Cardiac septum (tissue), 1 donor: ENCODE measurements at regions not wholly inside any gene's neighbourhood (a gene's known extent, or its start where the extent isn't known, plus 50 kb on each side); places are given as distances from the start of the nearest gene placed in this dataset.

ENCODE experiments used
- DNase-seq: peaks from one replicate; pipeline ENCODE4 v3.0.0-alpha.2; 2020; ENCODE audit warnings: low spot score
- intact Hi-C: fragments of 100-400 bp; cut with DNase I; formaldehyde crosslinking; loops from one replicate; pipeline ENCODE4 v1.14.0; 2022
- donor health status: DM: no; HTN: no; CAD: no.

DNA sequence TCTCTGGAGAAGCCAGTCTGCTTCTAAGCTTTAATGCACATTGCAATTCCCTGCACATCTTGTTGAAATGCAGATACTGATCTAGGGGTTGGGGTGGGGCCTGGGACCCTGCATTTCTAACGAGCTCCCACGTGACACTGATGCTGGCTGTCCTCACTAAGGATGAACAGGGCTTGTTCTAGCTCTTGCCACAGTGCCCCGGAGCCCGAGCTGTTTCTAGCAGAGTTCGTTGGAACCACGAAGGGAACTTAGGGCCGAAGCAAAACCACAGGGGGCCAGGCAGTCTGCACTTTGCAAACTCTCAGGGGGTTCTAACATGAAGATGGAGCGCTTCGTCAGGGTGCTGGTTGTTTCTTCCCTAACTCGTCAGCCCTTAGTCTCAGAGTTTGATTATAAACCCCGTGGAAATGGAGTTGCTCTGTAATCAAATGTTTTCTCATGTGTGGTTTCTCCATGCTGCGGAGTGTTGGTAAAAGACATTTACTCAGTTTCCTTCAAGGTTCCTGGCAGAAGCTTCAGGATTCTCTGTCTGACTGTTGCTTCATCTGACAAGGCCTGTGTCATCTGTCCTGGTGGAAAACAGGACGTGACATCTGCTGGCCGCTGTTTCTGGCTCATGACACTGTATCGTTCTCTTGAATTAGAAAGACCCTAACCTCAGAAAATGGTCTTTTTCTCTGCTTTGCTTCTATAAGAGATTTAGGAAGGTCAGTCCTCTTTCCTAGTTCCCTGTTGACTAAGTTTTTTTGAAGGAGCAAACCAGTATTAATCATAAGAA, 221.5 kb downstream of the TEX29 start:
- peak; percentile 35 for DNase-seq
- intact Hi-C loops: no loop called here

DNA sequence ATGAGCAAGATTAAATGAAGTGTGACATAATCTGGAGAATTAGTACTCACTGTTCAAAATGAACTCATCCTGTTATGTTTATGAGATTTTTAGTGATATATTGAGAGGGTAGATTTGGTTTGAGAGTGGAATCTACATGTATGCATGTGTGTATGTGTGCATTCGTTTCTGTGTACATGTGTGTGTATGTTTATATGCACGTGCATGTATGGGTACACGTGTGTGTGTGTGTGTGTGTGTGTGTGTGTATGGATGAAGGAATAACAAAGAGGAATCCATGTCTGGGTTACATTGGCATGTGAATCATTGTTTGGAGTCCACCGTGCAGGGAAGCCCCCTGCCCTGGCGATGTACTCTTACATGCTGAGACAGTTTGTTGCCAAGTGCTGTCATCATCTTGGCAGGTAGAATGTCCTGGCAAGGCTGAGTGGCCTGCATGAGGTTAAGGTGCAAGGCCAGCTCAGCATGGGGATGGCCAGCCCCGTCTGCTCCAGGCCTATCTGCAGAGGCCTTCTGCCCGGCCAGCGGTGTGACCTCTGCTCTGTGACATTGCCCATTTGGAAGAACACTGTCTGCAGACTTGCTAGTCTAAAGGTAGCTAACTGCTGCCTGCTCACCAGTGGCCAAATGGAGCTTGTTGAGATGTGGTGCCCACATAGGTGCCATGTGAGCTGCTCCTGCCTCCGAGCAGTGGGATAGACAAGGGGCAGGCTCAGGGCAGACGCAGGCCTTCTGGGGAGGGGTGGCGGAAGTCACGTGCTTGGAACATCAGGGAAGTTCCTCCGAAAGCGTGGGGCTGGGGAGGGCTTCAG, 222.3 kb downstream of the TEX29 start:
- DNase-seq: peak; percentile 33
- intact Hi-C loops: no loop called here

DNA sequence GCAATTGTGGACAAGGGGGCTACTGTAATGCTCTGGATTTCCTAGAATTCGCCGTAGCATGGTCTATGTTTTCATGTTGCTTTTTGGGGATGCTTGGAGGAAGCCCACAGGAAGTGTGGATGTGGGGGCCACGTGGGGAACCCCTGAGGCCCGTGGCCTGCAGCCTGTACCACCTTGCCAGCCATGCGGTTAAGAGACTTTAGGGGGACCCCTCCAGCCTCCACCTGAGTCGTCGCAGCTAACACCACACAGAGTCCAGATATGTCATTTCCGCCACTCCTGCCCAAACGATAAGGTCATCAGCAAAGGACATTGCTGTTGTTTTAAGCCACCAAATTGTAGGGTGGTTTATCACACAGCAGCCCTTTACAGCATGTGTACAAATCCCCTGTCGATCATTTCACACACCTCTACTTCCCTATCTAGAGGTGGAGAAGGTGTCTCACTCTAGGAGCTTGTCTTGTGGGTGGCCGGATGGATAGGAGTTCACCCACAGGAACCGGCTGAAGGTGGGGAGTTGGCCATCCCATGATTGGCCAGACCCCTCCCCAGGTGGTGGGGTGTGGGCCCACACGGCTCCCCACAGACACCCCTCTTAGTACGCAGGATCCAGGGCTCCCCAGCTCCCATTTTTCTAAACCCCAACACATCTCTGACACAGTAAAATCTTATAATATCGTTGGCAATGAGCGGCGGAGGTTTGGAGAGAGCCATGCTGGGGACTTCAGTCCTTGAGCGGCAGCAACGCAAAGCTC, 226.7 kb downstream of the TEX29 start:
- DNase-seq: peak; percentile 56
- intact Hi-C loops: no loop called here

DNA sequence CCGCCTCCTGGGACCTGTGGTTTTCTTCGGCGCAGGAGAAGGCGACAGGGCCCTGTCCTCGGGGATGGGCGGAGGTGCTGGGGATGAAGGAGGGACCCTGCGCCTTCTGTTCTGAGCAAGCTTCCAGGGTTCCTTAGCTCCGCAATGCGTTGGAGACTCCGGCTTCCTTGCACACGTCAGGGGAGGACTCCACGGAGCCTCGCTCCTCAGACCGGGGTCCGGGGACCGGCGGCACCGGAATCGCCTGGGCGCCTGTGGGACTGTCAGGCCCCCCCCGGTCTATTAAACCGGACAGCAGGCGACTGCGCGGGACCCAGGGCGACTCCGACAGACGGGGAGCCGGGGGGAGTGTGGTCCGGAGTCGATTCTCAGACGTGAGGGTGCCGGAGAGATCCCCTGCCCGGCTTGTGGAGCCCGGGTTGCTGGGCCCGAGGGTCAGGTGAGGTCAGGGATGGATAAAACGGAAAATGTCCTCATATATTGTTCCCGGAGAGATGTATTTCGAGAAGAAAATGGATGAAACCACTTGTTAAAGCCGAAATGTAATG, 227.4 kb downstream of the TEX29 start:
- peak; percentile 58 for DNase-seq

DNA sequence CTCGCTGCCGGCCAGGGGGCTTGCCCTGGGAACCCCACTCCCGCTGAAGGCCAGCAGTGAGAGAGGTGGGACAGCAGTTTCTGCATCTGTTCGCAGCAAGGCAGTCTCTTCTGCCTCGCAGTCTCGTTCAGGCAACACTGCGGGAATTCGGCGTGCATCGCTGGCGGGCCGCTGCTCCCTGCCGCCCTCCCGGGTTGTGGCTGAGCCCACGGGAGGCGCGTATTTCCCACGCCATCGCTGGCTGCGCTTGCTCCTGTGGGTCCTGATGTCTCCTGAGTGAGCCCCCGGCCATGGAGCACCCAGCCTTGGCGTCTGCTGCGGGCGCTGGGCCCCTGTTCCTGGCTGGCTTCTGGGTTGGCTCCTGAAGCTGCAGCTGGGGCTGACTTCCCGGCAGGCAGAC, 227.9 kb downstream of the TEX29 start:
- DNase-seq: peak; percentile 20
- intact Hi-C loops: no loop called here

More for the DNA sequence above, 227.4 kb downstream of the TEX29 start:
- intact Hi-C loops: no loop called here

DNA sequence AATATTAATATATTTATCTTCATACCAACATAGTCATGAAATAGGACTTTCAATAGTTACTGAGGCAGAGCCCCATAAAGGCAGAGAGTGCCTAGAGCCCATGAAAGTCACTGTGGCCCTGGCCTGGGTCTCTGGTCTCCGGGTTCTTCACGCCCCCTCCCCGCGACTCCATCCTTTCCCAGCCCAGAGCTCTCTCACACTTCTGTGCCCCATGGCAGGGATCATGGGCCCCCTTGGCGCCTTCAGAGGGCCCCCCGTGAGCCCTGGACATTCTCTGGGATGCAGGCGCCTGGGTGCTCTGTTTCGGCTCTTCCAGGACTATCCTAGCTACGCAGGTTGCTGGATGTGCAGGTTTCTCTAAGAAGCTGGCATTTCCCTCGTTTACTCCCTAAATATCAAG, 228.4 kb downstream of the TEX29 start:
- no peak for DNase-seq
- intact Hi-C loops: no loop called here

DNA sequence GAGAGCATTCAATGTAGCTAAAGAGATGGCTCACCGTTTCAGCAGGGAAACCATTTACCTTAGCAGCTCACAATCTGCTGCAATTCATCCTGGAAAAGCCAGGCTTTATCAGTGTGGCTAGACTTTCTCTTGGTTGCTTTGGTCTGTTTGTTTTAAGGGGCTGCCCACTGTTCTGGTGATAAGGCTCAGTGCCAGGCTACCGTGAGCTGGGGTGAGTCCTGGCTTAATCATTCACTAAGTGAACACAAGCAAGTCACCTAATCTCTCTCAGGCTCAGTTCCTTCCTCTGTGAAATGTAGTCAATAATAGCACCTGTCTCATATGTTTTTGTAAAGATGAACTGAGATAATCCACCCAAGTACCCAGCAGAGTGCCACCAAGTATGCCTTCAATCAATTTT, 229.0 kb downstream of the TEX29 start:
- DNase-seq: peak; percentile 27
- intact Hi-C loops: no loop called here

DNA sequence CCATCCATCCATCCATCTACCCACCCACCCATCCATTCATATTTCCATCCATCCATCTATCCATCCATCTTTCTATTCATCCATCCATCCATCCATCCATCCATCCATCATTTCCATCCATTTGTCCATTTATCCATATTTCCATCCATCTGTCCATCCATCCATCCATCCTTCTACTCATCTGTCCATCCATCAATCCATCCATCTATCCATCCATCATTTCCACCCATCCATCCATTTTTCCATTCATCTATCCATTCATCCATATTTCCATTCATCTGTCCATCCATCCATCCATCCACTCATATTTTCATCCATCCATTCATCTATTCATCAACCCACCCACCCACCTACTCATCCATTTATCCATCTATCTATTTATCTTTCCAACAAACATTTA, 229.6 kb downstream of the TEX29 start:
- intact Hi-C loops: no loop called here
- no peak for DNase-seq

DNA sequence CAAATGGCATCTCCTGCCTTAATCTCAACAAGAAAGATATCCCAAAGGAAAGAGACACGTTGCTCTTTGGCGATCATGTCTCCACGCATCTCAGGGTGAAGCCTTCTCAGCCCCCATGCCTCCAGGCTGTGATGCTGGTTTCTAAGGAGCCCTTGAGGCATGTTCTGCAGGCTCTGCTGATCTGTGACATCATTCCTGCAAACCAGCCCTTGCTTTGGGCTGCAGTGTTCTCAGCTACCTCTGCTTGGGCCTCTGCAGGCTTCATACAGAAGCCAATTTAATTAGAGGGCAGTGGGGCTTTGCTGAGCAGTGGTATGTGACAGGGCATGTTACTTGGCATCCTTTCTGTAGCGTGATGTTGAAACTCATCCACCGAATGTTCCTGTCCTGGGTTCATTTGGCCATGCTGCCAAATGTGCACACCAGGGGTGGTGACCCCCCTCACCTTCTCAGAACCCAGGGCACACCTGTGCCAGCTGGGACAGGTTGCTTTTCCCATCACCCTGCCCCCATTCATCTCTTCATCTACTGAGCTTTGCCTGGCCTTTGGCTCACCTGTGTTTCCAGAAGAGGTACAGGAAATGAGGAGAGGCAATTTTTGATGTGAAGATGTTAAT, 230.9 kb downstream of the TEX29 start:
- peak; percentile 29 for DNase-seq
- intact Hi-C loops: no loop called here

DNA sequence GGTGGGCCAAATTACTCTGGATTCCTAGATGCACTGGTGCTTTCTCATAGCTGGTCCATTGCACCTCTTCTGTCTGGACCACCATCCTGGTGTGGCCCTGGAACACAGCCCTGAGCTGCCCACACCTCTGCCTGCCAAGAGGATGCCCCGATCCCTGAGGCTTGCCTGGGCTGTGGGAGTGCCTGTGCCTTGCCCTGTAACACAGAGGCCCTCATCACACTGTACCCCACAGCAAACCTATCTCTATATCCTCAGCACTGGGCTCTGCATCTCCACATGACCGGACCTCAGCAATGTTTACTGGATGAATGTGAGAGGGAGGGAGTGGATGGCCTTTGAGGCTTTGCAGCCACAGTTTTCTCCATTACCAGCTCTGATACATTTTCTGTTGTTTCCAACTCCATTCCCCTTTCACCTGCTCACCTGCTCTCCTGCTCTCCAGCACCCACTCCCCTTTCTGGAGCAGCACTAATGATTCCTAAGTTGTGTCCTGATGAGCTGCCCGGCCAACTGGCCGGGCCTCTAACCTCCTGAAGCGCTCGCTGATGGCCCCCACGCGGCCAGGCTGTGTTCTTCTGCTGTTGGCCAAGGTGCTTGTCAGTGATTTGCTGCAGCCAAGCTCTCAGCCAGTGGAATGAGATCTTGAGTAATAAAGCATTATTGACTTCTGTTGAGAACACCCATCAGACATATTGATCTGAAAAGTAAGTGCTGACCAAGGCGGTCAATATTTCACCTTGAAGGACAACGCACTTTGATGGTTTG, 232.6 kb downstream of the TEX29 start:
- intact Hi-C loops: no loop called here
- peak; percentile 60 for DNase-seq

DNA sequence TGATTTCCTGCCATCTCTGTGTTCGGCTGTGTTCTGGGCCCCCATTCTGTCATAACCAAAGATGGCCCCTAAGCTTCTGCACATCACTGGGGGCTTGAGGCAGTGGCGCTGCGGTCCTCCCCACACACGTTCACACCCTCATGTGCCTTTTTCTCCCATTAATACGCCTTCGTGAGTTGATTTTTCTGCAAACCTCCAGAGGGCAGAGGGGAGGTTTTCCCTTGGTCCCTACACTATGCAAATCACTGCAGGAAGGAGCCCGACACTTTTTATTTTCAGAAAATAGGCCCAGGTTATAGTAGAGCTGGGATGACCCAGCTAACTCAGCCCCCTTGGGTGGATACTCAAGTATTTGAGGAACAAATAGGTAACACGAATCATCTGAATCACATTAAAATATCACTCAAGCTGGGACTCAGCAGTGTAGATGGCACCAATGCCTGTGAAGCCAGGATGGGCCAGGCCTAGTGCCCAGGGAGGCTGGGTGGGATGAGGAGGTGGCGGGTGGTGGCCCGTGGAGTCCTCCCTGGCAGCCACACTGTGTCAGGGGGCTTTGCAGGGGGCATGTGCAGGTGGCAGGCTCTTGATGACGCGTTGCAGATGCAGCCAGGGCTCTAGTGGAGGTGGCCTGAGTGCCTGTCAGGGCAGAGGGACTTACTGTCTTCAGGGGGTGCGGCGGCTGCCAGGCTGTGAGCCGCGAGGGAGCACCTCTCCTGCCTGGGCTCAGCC, 234.3 kb downstream of the TEX29 start:
- DNase-seq: peak; percentile 51
- intact Hi-C loops: no loop called here

DNA sequence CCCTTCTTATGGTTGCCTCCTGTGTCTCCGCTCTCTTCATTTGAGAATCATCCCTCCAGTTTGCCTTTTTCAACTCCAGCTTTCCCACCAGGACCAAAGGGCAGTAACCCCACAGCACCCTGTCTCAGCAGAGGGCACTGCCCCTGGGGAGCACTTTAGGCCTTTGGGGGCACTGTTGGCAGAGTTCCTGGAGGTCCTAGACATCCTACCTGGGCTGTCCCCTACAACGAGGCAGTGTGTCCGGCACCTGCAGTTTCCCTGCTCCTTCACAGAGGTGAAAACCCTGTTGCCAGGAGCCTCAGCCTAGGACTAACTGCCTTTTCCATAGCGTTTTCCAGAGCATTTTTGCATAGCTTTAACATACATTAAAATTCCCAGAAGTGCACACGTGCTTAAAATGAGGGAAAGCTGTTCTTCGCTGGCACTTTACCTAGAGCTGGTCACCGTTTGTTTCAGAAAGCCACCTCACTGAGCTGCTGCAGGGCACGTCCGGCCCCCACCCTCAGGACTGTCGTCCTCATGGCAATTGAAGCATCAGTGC, 234.9 kb downstream of the TEX29 start:
- intact Hi-C loops: no loop called here
- peak; percentile 38 for DNase-seq

DNA sequence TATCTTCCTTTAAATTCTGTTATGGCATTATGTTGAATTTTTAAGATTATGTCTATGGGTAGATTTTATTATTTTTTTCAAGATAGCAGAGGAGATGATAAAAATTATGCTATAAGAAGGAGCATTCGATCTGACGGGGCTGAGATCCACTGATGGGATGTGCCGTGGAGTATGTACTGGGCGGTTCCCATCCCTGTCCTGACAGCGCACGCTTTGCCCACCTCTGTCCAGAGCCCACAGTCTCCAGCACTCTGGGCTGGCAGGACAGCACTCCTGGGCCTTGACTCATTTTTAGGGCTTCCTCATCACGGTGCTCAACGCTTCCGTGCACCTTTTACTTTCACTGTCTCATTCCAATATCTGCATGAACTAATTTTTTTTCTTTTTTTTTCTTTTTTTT, 235.5 kb downstream of the TEX29 start:
- intact Hi-C loops: no loop called here
- DNase-seq: peak; percentile 27

DNA sequence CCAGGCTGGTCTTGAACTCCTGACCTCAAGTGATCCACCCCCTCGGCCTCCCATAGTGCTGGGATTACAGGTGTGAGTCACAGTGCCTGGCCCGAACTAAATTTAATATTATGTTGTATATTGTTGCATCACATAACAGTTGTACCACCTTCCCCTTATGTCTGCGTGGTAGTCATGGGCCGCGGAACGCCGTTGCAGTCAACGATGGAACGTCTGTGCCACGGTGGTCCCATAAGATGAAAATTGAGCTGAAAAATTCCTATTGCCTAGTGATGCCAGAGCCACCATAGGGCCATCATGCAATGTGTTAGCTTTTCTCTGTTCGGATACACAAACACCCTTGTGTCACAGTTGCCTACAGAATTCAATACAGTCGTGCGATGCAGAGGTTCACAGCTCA, 236.1 kb downstream of the TEX29 start:
- DNase-seq: no peak
- intact Hi-C loops: no loop called here

DNA sequence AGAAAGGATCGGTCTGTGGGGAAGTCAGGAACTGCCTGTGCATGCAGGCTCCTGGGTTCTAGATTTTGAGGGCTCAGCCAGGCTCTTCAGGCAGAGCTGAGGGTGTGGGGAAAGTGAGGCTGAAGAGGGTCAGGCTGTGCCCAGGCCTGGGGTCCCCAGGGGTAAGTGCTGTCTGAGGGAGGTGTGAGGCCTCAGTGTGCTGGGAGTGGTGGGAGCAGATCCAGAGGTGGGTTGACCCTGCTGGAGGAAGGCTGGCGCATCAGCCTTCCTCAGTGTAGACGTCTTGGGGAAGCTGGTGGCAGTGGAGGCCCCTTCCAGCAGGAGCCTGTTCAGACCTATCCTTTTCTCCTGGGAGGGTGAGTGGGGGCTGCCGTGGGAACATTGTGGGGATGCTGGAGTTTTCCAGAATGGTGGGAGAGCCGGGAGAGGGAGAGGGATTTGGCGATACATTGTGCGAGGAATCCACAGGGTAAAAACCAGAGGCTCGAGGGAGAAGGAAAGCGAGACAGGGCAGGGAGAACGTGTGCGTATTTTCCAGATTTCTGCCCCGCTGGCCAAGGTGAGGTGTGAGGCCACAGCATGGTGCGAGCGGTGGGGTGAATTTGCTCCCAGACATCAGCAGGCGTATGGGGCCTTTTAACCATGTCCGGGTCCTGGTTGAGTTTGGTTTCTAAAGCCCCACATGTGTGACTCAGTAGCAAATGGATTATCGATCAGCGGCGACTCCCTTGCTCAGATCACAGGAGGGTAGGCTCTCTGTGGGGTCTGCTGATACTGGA, 237.7 kb downstream of the TEX29 start:
- peak; percentile 33 for DNase-seq
- intact Hi-C loops: no loop called here

DNA sequence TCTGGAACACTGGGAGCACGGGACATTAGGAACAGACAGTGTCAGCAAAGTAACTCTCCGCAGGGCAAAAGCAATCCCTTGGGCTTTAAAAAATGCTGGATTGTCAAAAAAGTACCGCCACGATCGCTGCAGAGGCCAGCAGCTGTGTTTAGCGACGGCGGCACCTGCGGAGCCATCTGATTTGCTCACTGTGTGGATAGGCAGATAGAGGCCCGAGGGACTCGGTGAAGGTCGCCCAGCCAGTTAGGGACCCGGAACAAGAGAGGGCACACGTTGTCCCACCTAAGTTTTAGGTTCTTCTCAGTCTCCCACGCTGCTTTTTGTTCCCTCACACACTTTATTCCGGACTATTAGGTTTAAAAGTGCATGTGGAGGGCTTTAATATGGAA, 238.3 kb downstream of the TEX29 start:
- intact Hi-C loops: no loop called here
- peak; percentile 17 for DNase-seq
